Epithelial cell of proximal tubule (primary cell): ENCODE measurements at regions not wholly inside any gene's neighbourhood (a gene's known extent, or its start where the extent isn't known, plus 50 kb on each side); places are given as distances from the start of the nearest gene placed in this dataset.
"Not testable (repeated sequence)": the region's sequence is repeated elsewhere in the genome, so short reads cannot be mapped to it uniquely, and the experiment has no call there.

Source experiments
- DNase-seq: peaks from one replicate; pipeline ENCODE4 v3.0.0-alpha.2; 2011; ENCODE audit warnings: low read depth
- H3K4me3 ChIP-seq: 2 replicates; pipeline ENCODE4 v1.5.1; 2011; ENCODE audit warnings: low read depth, mild to moderate bottlenecking, low read length
- CTCF ChIP-seq: conservative IDR thresholded peaks from 2 replicates; pipeline ENCODE4 v1.5.1; 2012; ENCODE audit warnings: low read depth, mild to moderate bottlenecking, low read length

DNA sequence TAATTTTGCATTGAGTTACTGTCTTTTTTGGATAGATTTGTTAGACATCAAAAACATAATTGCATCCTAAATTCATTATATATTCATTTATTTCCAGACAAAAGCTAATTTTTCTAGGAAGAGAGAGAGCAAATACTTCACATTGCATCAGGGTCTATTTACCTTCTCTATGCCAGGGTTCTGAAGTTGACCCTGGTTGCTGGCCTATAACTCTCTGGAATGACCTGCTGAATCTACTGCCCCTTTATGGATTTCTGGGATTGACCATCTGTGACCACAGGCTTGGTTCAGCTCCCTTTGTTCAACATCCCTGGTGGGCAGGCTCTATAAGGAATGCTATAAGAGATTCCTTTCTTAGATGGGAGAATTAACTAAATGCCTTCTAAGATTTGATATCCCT, 414.8 kb upstream of the STXBP6 start:
- H3K4me3 ChIP-seq = no peak overlapping the region
- no peak for DNase-seq
- TF ChIP-seq CTCF = no peak

- no peak for DNase-seq
- no peak overlapping the region for H3K4me3 ChIP-seq
- no peak for TF ChIP-seq CTCF
Measured at GRCh38 chr14:25464078-25464477, 414.1 kb upstream of the STXBP6 start.

DNA sequence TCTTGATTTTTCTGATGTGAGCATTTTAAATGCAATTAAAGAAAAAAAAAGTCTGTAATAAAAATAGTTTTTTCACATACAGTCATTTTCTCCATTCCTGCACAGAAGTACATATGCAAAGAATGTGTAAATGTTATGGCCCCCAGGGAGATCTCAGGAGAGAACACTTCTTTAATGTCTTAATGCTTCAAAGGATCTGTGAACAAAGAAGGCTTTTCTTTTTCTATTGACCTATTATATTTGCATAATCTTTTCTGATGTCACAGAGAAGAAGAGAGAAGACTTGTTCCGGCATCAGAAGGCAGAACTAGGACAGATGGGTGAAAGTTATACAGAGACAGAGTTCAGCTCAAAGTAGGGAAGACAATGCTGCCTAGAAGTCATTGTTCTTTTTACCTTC, 413.5 kb upstream of the STXBP6 start:
- H3K4me3 ChIP-seq = no peak overlapping the region
- no peak for TF ChIP-seq CTCF
- DNase-seq = no peak

- TF ChIP-seq CTCF = no peak
- no peak overlapping the region for H3K4me3 ChIP-seq
- no peak for DNase-seq
Measured at GRCh38 chr14:25461780-25462179, 411.8 kb upstream of the STXBP6 start.

- no peak for DNase-seq
- H3K4me3 ChIP-seq = no peak overlapping the region
- no peak for TF ChIP-seq CTCF
Measured at GRCh38 chr14:25444381-25444780, 394.4 kb upstream of the STXBP6 start.

GRCh38 chr14:25440382-25440781, 390.4 kb upstream of the STXBP6 start:
- not testable (repeated sequence) for DNase-seq, H3K4me3 ChIP-seq

DNA sequence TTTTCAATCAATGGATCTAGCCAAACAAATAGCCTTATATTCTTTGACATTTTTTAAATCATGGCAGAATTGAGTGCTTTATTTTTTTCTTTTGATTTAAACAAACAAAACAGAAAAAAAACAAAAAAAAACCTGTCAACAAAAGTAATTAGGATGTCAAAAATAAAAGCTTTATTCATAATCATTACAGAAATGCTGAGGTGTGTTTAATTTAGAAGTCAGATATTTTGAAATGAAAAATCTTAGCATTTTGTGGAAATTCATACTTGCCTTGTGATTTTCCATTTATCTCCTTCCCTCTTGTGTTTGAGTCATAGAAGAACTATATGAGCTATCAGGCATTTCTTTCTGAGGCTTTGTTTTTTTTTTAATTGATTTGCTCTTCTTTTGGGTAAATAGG, 387.0 kb upstream of the STXBP6 start:
- no peak overlapping the region for H3K4me3 ChIP-seq
- TF ChIP-seq CTCF = no peak

More for the DNA sequence above, 387.0 kb upstream of the STXBP6 start:
- DNase-seq = no peak
